Stimulated activated CD8-positive, alpha-beta memory T cell treated with anti-CD3 and anti-CD28 coated beads, Interleukin-4, amount 100 ng/mL, for 24 hours (primary cell): ENCODE measurements at regions not wholly inside any gene's neighbourhood (a gene's known extent, or its start where the extent isn't known, plus 50 kb on each side); places are given as distances from the start of the nearest gene placed in this dataset.
A peak's percentile ranks its signal among the peaks of the same experiment; 100 is the strongest.

ENCODE experiments used
- DNase-seq: peaks from one replicate; pipeline ENCODE4 v3.0.0-alpha.2; 2020; ENCODE audit warnings: low read depth

DNA sequence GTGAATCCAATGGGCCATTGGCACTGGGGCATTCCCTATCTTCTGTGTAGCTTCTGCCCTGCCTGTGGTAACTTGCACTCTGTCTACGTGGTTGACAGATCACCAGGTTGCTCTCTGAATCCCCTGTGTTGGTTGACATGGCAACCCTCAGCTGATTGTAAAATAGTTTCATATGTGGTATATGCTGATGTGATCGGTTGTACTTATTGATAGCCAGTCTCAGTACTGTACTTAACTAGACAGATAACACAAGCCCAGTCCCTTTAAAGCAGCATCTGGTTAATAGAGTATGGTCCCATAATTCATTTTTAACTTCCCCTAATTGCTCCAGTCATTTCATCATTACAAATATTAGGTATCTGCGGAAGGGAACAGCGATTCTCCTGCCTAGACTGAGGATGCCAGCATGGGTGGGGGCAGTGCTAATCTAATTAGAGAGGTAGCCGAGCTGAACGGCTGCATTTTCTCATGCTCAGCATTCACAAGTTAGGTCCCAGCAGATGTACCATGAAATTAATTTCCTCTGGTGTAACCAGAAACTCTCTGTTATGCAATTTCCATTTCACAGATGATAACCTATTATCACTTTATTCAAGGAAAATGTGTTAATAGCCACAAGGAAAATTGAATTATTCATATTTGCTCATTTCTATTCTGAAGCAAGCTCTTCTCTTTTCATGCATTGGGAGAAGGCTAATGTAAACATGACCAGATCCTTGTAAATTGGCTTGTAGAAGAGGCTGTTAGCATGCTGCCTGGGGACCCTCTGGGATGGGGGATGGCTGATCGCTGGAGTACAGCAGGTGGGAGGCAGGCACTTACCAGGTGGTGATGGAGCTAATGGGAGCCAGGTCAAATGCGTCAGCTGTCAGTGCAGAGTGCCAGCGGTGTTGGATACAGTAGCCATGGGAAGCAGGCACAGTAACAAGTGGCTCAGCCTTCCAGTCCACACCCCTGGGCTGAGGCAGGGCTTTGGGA, 608.3 kb downstream of the GALR1 start:
- no peak for DNase-seq

DNA sequence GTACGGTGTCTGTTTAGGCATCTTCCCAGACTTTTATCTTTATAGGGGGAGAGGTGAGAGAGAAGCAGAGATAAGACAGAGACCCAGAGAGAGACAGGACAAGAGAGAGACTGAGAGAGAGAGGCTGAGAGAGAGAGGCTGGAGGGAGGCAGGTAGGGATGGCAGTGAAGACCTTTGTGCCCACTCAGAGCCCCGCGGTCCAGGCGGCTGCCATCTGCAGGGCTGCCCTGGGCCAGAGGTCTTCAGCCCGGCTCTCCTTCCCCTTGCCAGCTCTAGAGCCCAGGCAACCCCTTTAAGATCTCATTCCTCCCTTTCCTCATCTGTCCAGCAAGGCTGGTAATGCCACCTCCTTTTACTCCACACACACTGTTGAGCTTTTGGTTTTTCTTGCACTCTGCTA, 610.0 kb downstream of the GALR1 start:
- DNase-seq: no peak

DNA sequence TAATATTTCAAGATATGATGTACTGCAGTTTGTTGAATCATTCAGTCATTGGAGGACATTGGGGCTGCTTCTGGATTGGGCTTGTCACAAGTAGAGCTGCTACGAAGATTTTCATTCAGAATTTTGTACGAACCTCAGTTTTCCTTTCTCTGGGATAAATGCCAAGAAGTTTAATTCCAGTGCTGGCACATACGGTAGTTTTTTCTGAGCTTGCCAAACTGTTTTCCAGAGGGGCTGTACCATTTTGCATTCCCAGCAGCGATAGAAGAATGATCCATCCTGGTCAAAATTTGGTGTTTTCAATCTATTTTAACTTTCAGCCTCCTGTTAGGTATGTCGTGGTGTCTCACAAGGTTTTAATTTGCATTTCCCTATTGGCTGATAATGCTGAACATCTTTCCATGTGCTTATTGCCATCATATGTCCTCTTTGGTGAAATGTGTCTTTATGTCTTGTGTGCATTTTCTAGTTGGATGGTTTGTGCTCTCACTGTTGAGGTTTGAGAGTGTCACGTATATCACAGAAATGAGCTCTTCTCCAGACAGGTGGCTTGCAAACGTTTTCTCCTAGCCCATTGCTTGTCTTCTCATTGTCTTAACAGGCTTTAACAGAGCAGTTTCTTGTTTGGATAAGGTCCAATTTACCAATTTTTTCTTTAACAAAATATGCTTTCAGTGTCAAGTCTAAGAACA, 612.6 kb downstream of the GALR1 start:
- no peak for DNase-seq

DNA sequence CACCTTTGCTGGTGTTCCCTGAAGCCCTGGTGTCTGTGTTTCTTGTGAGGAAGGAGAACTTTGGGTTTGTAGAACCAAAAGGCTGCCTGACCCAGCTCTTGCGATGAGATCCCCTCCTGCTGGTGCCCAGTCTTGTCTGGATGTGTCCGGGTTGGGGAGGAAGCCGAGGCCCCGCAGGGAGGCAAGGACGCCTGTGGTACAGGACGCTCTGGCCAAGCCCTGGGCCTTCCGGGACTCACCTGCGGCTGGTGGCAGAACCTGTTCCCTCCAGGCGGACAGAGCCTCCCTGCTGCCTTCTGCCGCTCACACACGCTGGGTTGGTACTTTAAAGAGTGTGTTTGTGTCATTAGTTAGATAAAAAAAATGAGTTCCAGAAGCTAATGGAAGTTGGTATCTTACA, 616.2 kb downstream of the GALR1 start:
- no peak for DNase-seq

DNA sequence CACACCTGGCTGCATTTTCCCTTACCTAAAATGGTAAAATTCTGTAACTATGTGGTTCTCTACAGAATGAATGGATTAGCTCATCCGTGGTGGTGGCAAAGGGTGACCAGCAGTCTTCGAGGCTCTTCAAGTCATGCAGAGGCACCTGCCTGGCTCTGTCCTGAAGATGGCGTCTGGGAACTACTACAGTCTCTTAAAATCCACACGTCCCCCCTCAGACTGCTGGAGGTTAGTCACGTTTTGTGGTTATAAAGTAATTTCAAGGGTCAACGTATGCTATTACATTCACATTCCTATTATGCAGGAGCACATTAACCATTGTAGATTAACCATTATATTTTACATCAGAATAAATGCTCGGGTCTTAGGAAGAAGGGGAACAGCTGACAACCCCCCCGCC, 616.7 kb downstream of the GALR1 start:
- no peak for DNase-seq

DNA sequence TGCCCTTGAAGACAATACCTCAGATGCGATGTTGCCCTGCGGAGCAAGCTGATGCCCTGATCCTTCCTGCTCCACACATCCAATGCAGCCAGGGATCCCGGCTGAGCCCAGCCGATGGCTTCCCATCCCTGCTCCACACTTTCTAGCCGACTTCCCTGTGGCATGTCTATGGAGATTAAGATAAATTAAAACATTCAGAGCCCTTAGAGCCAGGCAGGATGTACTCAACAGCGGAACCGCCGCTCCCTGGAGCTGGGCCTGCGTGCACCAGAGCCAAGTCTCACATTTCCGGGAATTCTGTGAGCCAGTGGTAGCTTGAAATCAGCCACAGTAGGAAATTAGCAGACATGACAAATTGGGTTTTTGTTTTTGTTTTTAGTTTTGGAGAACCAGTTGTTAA, 620.6 kb downstream of the GALR1 start:
- no peak for DNase-seq

DNA sequence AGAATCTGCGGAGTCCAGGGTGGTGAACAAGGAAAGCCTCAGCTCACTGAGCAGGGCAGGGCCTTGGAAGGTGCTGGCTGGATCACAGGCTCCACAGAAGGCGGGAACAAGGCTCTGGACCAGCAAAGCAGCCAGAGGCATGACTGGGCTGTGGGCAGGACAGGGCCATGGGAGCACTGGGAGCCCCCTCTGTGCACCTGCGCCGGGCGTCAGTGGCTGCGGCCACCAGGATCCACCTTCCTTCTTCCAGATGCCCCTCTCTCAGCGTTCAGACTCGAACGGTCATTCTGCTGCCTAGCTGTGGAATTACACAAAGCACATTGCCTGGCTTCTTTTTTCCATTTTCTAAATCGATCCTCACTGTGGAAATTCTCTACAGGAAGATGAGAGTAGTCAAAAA, 621.2 kb downstream of the GALR1 start:
- no peak for DNase-seq

DNA sequence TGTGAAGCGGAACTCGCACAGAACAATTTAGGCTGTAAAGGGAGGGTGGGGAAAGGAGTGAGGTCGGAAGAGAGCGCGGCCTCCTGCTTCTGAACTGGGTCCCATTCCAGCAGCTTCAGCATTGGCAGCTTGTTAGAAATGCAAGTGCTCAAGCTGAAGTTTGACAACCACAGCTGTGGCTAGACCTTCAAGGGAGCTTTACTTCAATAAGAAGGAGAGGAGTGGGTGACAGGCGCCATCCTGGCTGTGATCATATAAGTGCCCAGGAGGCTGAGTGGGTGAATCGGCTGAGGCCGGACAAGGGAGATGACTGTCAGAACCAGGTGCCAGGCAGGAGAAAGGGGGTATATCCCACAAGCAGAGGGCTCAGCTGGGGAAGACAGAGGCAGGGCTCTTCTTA, 622.5 kb downstream of the GALR1 start:
- DNase-seq: no peak

DNA sequence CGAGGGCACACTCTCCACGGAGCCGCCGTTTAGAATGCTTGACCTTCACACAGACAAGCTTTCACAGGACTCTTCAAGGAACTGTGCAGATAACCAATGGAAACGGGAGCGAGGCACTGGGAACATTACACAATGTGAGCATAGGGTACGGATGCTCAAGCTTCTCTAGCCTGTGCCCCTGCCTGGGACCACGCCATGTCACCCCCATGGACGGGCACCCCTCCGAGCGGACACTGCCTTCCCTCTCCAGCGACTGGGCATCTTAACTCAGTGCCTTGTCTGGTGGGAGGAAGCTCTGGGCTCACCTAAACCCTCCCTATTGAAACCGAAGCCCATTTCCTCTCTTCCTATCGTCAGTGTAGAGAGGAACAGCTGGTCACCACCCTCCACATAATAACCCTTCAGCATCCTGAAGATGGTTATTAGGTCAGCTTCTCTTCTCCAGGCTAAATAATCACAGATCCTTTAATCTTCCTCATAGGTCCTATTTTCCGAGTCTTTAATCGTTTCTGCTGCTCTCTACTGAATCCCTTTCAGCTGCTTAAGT, 626.7 kb downstream of the GALR1 start:
- DNase-seq: no peak

DNA sequence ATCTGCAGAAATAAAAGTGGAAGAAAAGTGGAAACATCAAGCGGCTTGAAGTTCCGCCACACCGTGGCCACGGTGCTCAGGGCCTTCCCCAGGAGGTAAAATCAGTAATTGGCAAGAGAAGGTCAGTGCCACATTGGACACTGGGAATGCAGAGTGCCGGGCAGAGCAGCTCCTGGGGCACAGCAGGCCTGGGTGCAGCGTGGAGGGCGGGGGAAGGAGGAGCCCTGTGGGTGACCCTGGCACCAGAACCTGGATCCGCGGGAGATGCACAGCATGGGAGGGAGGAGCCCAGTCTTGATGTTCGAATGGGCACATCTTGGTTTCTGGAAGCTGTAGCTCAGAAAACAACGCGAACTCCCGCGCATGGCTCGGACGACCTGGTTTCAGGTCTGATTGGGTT, 630.2 kb downstream of the GALR1 start:
- DNase-seq: no peak

DNA sequence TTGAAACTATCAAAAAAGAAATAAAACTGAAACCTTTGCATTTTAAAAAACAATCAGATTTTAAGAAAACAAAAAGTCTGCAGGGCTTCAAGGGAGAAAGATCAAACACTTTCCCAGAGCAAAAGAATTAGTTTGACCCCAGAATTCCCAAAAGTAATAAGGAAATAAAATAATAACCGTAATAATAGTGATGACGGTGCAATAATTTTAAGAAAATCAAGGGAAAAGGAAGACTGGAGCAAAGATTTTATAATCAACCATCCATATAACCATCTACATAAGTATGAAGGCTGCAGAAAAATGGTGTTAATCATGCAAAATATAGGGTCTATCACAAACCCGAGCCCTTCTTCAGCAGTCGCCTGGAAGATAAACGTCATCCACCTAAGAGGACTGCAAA, 634.8 kb downstream of the GALR1 start:
- DNase-seq: no peak

DNA sequence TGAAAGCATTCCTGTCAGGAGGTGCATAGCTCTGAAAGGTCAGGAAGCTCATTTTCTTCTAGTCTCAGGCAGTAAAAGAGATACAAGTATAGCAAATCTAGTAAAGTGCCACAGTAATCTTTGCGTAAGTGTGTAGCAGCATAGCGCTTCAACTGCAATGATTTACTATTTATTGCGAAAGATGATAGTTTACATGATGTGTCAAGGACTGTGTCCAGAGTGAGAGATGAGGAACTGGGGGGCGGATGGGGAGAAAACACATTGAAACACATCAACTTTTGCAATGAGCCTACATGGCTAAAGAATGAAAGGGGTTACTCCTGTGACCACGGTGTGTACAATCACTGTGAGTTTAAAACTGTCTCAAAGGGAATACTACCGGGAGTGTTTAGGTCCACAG, 644.4 kb downstream of the GALR1 start:
- DNase-seq: no peak

DNA sequence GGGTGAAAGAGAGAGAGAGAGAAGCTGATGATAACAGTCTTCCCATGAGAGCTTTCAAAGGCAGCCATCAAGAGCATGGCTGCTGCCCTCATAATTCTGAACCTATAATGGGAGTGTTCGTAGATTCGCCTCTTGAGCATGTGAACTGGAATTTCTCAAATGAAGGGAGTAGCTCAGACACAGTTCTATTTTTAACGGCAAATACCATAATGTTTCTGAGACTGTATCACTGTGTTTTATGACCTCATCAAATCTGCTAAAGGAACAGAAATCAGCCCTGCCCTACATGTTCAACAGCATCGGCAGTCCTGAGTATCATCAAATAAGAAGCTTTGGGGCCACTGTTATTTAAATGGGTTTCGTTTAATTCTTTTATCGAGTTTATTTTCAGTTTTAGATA, 645.6 kb downstream of the GALR1 start:
- DNase-seq: no peak

DNA sequence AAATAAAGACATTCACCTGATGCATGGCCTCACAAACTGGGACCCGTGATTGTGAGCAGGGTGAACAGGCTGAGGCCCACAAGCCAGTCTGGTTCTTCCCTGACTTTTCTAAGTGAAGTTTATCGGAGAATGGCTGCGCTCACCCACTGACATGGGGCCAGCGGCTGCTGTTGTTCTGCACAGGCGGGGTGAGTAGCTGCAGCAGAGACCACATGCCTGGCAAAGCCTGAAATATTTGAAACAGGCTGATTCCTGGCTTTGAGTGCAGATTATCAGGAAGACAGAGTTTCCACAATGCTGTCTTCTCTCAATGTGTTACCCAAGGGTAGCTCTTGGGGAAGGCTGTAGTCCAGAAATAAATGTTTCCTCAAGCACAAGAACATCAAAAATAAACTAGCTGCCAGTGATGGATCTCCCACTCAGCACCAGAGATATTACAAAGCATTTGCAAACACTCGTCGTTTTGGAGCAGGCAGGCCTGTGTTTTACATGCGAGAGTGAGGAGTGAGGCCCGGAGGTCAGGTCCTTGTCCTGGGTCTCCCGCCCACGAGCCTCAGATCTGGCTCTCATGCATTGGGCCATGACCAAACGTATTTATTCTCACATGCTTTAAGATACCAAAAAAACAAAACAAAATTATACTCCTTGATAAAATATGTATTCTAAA, 647.1 kb downstream of the GALR1 start:
- DNase-seq: no peak

DNA sequence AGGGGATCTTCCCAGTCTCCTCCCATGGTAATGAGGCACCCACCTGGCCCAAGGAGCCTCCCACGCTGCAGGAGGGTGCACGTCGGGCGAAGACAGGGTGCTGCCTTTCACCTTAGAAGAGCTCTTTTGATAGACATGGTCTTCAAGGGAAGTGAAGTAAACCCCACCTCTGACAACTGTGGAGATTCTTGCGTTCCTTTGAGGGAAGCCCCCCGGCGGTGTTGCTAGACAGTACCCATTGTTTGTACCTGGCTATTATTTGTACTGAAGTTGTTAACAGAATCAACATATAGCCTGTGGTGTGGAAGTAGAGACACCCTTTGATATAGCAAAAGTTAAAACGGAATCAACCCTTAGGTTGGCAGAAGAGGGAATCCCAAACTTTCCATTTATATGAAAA, 648.0 kb downstream of the GALR1 start:
- DNase-seq: no peak

DNA sequence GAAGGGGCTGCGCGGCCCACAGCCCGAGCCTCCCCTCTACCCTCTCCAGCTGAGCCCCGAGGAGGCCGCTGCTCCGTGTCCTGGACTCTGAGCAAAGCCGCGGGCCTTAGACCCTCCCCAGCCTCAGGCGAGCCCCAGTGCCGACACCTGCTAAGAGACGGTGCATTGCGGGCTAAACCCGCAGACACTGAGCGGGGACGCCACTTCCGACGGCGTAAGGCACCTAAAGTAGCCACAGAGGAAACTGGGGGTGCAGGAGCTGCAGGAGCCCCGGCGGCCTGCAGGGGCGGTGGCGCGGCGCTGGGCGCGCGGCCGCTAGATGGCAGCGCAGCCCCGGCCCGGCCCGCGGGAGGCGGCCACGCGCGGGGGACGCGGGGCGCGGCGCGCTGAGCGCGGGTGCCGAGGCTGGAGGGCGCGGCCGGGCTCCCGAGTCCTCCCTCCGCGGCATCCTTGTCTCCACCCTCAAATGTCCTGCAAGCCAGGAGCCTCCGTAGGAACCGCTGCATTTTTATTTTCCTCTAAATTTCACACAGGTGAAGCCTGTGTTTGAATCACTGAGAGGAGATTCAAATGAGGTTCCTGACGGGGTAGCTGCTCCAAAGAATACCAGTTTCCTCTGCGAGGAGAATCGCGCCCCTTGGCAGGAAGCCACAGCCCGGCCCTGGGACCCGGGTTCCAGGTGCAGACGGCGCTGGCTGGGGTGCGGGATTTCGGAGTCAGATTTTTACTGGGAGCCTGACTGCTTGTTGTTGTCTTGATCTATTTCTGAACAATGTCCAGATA, 650.5 kb downstream of the GALR1 start:
- peak; percentile 42 for DNase-seq

DNA sequence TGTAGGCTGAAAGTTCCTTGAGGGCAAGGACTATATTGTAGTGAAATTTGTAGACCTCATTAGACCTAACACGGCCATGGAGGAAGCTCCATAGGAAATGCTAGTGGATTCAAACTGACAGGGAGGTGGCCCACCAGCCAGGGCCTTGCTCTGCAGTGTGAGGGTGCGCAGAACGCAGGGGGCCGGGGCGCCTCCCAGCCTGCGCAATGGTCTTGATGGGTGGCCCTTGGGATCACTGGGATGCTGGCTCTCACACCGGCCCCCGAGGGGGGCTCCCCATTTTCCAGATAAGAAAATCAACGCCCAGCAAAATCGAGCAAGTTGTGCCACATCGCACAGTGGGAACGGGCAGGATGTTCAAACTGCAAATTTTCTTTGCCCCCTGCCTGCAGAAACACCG, 655.4 kb downstream of the GALR1 start:
- no peak for DNase-seq

DNA sequence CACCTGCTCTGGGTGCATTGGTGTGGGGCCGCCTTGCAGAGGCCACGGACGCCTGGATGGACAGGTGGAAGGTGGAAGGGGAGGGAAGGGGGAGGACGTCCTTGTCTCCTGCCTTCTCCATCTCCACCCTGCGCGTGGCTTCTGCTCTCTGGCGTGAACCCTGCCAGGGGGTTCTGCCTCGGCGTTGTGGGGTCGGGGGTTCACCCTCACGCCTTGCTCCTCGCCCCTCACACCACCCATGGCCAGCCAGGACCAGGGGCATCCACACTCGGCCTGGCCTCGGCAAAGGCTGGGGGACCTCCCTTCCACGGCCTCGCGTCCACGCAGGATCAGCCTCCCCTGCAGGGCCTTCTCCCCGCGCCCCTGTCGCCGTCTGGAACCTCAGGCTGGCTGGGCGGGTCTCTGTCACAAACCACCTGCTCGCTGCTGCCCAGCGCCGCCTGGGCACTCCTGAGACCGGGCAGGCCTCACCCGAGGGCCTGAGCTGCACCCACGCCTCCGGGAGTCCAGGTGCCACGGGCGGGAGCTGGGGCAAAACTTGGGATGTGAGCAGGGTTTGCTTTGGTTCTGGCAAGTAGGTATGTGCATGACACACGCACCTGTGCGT, 655.9 kb downstream of the GALR1 start:
- no peak for DNase-seq

DNA sequence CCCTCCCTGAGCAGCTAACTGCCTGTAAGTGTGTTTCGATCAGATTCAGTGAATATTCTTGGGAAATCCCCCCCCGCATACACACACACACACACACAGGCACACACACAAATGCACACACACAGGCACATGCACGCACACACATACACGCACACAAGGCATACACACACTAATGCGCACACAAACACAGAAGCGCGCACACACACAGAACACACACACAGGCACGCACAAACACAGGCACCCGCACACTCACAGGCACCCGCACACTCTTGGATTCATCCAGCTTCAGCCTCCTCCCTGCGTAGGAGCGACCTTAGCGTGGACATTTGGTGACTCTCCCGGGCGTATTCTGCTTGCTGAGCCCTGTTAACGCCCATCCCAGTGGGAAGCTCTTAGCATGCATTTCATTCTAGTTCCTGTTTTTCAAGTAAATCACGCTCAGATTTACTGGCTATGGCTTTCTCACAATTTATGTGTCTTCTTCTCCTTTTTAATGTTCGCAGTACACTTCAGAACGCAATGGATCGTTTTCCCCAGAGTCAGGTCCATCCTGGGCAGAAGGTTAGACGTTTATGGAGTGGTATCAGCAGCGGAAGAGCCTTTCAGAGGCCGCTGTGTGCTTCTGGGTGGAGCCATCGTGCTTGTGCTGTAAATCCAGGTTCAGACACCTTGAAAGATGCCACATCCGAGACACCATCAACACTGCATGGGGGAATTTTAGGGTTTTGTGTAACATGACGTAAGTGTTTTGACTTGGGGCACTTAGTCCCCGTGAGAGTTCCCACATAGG, 656.6 kb downstream of the GALR1 start:
- no peak for DNase-seq

DNA sequence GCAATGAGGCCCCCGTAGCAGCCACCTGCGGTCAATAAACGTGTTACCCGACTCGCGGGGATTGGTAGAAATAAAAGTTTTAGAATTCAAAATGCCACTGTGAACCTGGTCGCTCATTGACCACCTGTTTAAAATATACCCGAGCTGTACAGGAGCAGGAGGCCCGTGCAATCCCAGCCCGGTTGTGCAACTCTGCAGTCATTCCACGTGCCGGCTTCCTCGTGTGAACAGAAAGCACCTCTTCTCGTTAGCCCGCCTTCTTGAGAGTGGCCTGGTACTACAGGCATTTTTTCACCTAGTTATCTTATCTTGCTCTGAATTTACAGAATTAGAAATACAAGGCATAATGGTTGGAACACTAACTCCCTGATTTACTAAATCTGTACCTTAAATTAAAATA, 660.7 kb downstream of the GALR1 start:
- DNase-seq: no peak
